ENCODE measurements at regions not wholly inside any gene's neighbourhood (a gene's known extent, or its start where the extent isn't known, plus 50 kb on each side); places are given as distances from the start of the nearest gene placed in this dataset.

DNA sequence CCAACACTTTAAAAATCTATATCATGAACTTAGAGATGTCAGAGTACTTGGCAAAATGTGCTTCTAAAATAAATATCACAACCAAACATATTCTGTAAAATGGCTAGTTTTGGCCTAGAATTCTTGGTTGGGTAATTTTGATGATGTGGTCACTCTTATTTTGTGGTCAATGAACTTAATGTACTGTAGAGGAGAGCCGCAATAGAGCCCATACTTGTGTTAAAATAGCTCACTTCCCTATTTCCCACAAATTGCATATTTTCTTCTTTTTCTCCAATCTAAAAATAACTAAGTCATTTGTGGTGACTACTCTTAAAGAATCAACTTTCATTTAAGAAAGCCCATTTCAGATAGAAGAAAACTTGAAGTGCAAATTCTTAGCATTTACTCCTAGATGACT is 619.4 kb downstream of the CCER1 start:
- Histone ChIP-seq H3K27me3 (ENCODE audit: control insufficient read depth in 2 of 2, insufficient read depth in 2 of 2, low read length in 2 of 2) (no peaks in the 10 kb centered on the region), H3K36me3 (ENCODE audit: control insufficient read depth in 2 of 3, insufficient read depth in 3 of 3, low read length in 3 of 3) (no peaks in the 10 kb centered on the region), H3K4me1 (ENCODE audit: control insufficient read depth in 2 of 2, insufficient read depth in 2 of 2, low read length in 2 of 2) (no peaks in the 10 kb centered on the region), H3K27ac (ENCODE audit: low read depth, low read length) (no peak overlapping the region), H3K4me3 (ENCODE audit: low read length) (no peak overlapping the region), H3K9me3 (ENCODE audit: control insufficient read depth in 2 of 3, low read length in 3 of 3) (no peaks in the 10 kb centered on the region)
- ChIA-PET CTCF (no interaction called here), POLR2A (no interaction called here)
- DNase-seq (no peak), ATAC-seq (peak; percentile 29)
- H3K9me3 Mint-ChIP-seq, result no peaks in the 10 kb centered on the region
- intact Hi-C loops (cut with micrococcal nuclease), result no loop called here
- H3K4me3 Mint-ChIP-seq, result no peak overlapping the region
- H3K27me3 Mint-ChIP-seq, result peaks cover 0 to 10% (median 7%) of the 10 kb centered on the region in 5 donors
- no peaks in the 10 kb centered on the region for H3K4me1 Mint-ChIP-seq
- no peak overlapping the region for H3K27ac Mint-ChIP-seq
- no peaks in the 10 kb centered on the region for H3K36me3 Mint-ChIP-seq

DNA sequence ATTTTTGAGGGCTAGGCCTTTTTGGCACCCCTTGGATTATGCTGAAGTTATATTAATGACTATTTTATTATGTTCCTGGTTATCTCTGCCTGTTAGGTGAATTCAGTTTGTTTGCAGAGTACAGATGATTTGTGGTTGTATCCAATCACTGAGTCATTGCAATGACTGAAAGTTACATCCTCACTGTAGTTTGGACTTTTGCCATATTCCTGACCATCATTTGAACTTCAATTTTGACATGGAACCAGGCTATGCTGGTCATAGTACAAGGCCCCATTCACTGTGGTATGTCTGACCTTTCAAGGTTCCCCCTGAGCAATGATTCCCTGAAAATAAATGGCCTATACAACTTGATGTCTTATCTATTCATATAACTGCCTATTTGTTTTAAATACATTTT is 621.0 kb downstream of the CCER1 start:
- intact Hi-C loops (cut with micrococcal nuclease), result no loop called here

DNA sequence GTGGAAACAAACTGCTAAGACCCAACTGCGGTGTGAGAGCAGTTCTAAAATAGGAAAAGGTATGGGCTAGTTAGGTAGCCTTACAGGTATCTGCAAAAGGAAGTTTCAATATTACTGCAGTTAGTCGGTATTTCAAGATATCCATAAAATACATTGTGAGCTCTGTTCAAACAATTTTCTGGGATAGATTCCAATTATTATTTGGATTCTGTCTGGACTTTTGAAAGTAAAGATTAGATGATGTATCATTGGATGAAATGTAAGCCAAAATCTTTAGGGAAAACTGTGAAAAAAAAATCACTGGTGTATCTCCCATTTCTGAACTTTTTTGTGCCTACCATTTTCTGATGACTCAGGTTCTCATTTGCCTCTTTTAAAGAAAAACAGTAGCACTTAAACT is 621.6 kb downstream of the CCER1 start:
- no peaks in the 10 kb centered on the region for H3K9me3 ChIP-seq (ENCODE audit: control insufficient read depth in 2 of 3, low read length in 3 of 3)
- H3K27ac Mint-ChIP-seq, result no peak overlapping the region
- ChIA-PET CTCF (no interaction called here), POLR2A (no interaction called here)
- no peaks in the 10 kb centered on the region for H3K36me3 Mint-ChIP-seq
- no peaks in the 10 kb centered on the region for H3K9me3 Mint-ChIP-seq
- H3K4me3 ChIP-seq (ENCODE audit: low read length), result no peak overlapping the region
- no peaks in the 10 kb centered on the region for H3K4me1 Mint-ChIP-seq
- no peak for DNase-seq
- H3K36me3 ChIP-seq (ENCODE audit: control insufficient read depth in 2 of 3, insufficient read depth in 3 of 3, low read length in 3 of 3), result no peaks in the 10 kb centered on the region
- H3K27ac ChIP-seq (ENCODE audit: low read depth, low read length), result no peak overlapping the region
- no peaks in the 10 kb centered on the region for H3K27me3 ChIP-seq (ENCODE audit: control insufficient read depth in 2 of 2, insufficient read depth in 2 of 2, low read length in 2 of 2)
- no peak overlapping the region for H3K4me3 Mint-ChIP-seq
- H3K27me3 Mint-ChIP-seq, result peaks cover 0 to 7% (median 0%) of the 10 kb centered on the region in 5 donors
- intact Hi-C loops (cut with micrococcal nuclease), result no loop called here
- H3K4me1 ChIP-seq (ENCODE audit: control insufficient read depth in 2 of 2, insufficient read depth in 2 of 2, low read length in 2 of 2), result no peaks in the 10 kb centered on the region
- no peak for ATAC-seq

More for the DNA sequence above, 621.0 kb downstream of the CCER1 start:
- Histone ChIP-seq H3K27me3 (ENCODE audit: control insufficient read depth in 2 of 2, insufficient read depth in 2 of 2, low read length in 2 of 2) (no peaks in the 10 kb centered on the region), H3K27ac (ENCODE audit: low read depth, low read length) (no peak overlapping the region), H3K9me3 (ENCODE audit: control insufficient read depth in 2 of 3, low read length in 3 of 3) (no peaks in the 10 kb centered on the region), H3K4me3 (ENCODE audit: low read length) (no peak overlapping the region), H3K36me3 (ENCODE audit: control insufficient read depth in 2 of 3, insufficient read depth in 3 of 3, low read length in 3 of 3) (no peaks in the 10 kb centered on the region), H3K4me1 (ENCODE audit: control insufficient read depth in 2 of 2, insufficient read depth in 2 of 2, low read length in 2 of 2) (no peaks in the 10 kb centered on the region)
- DNase-seq (no peak), ATAC-seq (no peak)
- Mint-ChIP-seq H3K4me3 (no peak overlapping the region), H3K27ac (no peak overlapping the region), H3K36me3 (no peaks in the 10 kb centered on the region), H3K9me3 (no peaks in the 10 kb centered on the region), H3K4me1 (no peaks in the 10 kb centered on the region), H3K27me3 (peaks cover 0 to 7% (median 0%) of the 10 kb centered on the region in 5 donors)
- ChIA-PET CTCF (no interaction called here), POLR2A (no interaction called here)

DNA sequence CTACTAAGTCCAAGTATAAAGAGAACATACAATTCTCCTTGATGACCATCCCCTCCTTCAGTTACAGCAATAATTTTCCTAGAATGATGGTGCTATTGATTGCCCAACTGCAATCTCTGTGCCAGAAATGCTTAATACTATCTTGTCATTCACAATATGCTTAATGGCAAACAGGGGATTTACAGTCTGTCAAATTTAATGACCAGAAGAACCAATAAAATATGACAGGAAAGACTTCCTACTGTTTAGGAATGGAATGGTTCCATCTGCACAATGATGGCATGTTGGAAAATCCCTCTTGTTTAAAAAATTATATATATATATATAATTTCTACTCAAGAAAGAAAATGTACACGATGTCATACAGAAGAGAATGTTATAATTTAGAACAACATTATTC is 623.2 kb downstream of the CCER1 start:
- H3K36me3 Mint-ChIP-seq, result no peaks in the 10 kb centered on the region
- intact Hi-C loops (cut with micrococcal nuclease), result no loop called here
- H3K4me1 Mint-ChIP-seq, result no peaks in the 10 kb centered on the region
- ChIA-PET CTCF (no interaction called here), POLR2A (no interaction called here)
- no peak overlapping the region for H3K4me3 Mint-ChIP-seq
- H3K4me1 ChIP-seq (ENCODE audit: control insufficient read depth in 2 of 2, insufficient read depth in 2 of 2, low read length in 2 of 2), result no peaks in the 10 kb centered on the region
- no peaks in the 10 kb centered on the region for H3K36me3 ChIP-seq (ENCODE audit: control insufficient read depth in 2 of 3, insufficient read depth in 3 of 3, low read length in 3 of 3)
- peaks cover 0 to 5% (median 0%) of the 10 kb centered on the region in 5 donors for H3K27me3 Mint-ChIP-seq
- H3K27me3 ChIP-seq (ENCODE audit: control insufficient read depth in 2 of 2, insufficient read depth in 2 of 2, low read length in 2 of 2), result no peaks in the 10 kb centered on the region
- H3K9me3 ChIP-seq (ENCODE audit: control insufficient read depth in 2 of 3, low read length in 3 of 3), result no peaks in the 10 kb centered on the region
- H3K27ac ChIP-seq (ENCODE audit: low read depth, low read length), result no peak overlapping the region
- H3K9me3 Mint-ChIP-seq, result no peaks in the 10 kb centered on the region
- no peak overlapping the region for H3K4me3 ChIP-seq (ENCODE audit: low read length)
- DNase-seq (no peak), ATAC-seq (no peak)
- H3K27ac Mint-ChIP-seq, result no peak overlapping the region

DNA sequence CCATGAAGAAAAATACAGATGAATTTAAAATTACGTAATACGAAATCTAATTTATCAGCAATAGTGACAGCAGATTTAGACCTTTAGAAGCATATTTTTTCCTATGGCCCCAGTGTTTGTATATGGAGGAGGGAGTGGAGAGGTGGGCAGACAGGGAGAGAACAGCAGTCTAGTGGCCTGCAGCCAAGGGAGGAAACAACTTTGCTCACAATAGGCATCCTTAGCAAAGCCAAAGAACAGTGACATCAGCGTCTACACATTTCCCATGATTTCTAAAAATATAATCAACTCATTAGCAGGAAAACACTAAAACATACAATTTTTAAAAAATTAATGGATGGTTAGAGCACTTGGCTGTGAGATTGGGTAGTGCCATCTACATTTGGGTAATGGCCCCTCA is 622.6 kb upstream of the ATP2B1 start:
- peaks cover 0 to 4% (median 0%) of the 10 kb centered on the region in 5 donors for H3K27me3 Mint-ChIP-seq
- H3K4me3 ChIP-seq (ENCODE audit: low read length), result no peak overlapping the region
- H3K36me3 ChIP-seq (ENCODE audit: control insufficient read depth in 2 of 3, insufficient read depth in 3 of 3, low read length in 3 of 3), result no peaks in the 10 kb centered on the region
- H3K27ac ChIP-seq (ENCODE audit: low read depth, low read length), result no peak overlapping the region
- ChIA-PET POLR2A (no interaction called here), CTCF (no interaction called here)
- DNase-seq, result no peak
- no peaks in the 10 kb centered on the region for H3K36me3 Mint-ChIP-seq
- H3K27ac Mint-ChIP-seq, result no peak overlapping the region
- ATAC-seq, result no peak
- no peaks in the 10 kb centered on the region for H3K4me1 Mint-ChIP-seq
- no peaks in the 10 kb centered on the region for H3K4me1 ChIP-seq (ENCODE audit: control insufficient read depth in 2 of 2, insufficient read depth in 2 of 2, low read length in 2 of 2)
- H3K9me3 ChIP-seq (ENCODE audit: control insufficient read depth in 2 of 3, low read length in 3 of 3), result no peaks in the 10 kb centered on the region
- no peaks in the 10 kb centered on the region for H3K9me3 Mint-ChIP-seq
- intact Hi-C loops (cut with micrococcal nuclease), result no loop called here
- H3K27me3 ChIP-seq (ENCODE audit: control insufficient read depth in 2 of 2, insufficient read depth in 2 of 2, low read length in 2 of 2), result no peaks in the 10 kb centered on the region
- H3K4me3 Mint-ChIP-seq, result no peak overlapping the region

DNA sequence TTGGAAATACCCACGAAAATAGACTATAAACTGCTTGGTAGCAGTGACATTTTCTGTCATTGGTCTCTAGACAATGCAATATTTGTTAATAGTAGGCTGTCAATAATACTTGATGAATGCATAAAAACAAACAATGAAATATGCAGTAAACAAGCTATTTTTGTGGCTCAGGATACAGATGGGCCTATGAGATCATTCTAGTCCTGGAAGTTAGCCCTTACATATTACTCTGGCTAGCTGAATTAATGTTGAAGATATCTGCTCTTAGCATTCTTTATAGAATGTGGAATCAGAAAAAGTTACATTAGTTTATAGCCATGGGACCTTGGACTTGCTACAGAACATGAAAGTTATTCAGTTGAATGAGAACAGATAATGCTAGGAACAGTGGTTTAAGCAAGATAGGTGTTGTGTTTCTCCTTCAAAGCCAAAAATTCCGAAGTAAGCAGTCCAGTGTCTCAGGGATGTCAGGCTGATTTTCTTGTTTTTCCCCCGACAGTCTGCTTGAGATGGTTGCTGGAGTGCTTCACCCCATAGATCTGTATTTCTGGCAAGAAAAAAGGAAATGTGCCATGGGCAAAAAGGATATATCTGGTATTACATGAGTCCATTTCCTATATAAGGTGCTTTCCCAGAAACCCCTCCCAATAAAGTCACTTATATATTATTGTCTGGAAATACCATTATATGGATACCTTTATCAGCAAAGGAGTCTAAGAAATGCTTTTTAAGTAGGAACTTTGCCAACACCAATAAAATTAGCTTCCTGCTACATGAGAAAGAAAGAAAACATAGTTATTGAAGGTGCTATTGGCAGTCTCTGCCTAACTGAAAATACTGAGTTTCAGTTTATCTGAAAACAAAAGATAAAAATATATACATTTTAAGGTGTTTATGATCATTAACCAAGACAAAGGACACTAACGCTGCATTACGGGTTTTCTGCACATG is 619.4 kb upstream of the ATP2B1 start:
- Histone ChIP-seq H3K4me1 (ENCODE audit: control insufficient read depth in 2 of 2, insufficient read depth in 2 of 2, low read length in 2 of 2) (no peaks in the 10 kb centered on the region), H3K4me3 (ENCODE audit: low read length) (no peak overlapping the region), H3K36me3 (ENCODE audit: control insufficient read depth in 2 of 3, insufficient read depth in 3 of 3, low read length in 3 of 3) (no peaks in the 10 kb centered on the region), H3K9me3 (ENCODE audit: control insufficient read depth in 2 of 3, low read length in 3 of 3) (no peaks in the 10 kb centered on the region), H3K27me3 (ENCODE audit: control insufficient read depth in 2 of 2, insufficient read depth in 2 of 2, low read length in 2 of 2) (no peaks in the 10 kb centered on the region), H3K27ac (ENCODE audit: low read depth, low read length) (no peak overlapping the region)
- Mint-ChIP-seq H3K4me3 (no peak overlapping the region), H3K27ac (no peak overlapping the region), H3K4me1 (no peaks in the 10 kb centered on the region), H3K27me3 (peaks cover 0 to 4% (median 0%) of the 10 kb centered on the region in 5 donors), H3K9me3 (no peaks in the 10 kb centered on the region), H3K36me3 (no peaks in the 10 kb centered on the region)
- ChIA-PET CTCF (no interaction called here), POLR2A (no interaction called here)
- intact Hi-C loops (cut with micrococcal nuclease), result no loop called here
- DNase-seq (no peak), ATAC-seq (no peak)

DNA sequence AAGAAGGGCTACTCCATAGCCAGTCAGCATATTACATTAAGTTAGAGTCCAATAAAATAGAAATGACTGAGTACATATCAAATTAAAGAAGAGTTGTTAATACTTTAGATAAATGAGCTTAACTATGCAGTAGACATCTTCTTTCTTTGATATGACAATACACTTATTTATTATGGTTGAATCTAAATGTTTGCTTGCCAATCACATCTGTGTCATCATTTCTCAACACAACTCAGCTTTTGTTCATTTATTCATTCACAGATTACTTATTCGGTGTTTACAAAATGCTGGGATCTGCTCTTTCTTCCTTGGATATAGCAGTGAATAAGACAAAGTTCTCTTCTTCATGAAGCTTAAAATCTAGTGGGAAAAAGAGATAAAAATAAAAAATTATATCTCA is 614.6 kb upstream of the ATP2B1 start:
- Histone ChIP-seq H3K36me3 (ENCODE audit: control insufficient read depth in 2 of 3, insufficient read depth in 3 of 3, low read length in 3 of 3) (no peaks in the 10 kb centered on the region), H3K4me3 (ENCODE audit: low read length) (no peak overlapping the region), H3K9me3 (ENCODE audit: control insufficient read depth in 2 of 3, low read length in 3 of 3) (no peaks in the 10 kb centered on the region), H3K27me3 (ENCODE audit: control insufficient read depth in 2 of 2, insufficient read depth in 2 of 2, low read length in 2 of 2) (no peaks in the 10 kb centered on the region), H3K4me1 (ENCODE audit: control insufficient read depth in 2 of 2, insufficient read depth in 2 of 2, low read length in 2 of 2) (no peaks in the 10 kb centered on the region), H3K27ac (ENCODE audit: low read depth, low read length) (no peak overlapping the region)
- no peaks in the 10 kb centered on the region for H3K36me3 Mint-ChIP-seq
- ATAC-seq (no peak), DNase-seq (no peak)
- no peak overlapping the region for H3K27ac Mint-ChIP-seq
- POLR2A ChIA-PET, result interaction anchor here (0.7 kb wide), 1 partner anchor 28 kb away, joined by 3 read pairs; no protein-coding TSS in a partner anchor
- no peaks in the 10 kb centered on the region for H3K27me3 Mint-ChIP-seq
- no peaks in the 10 kb centered on the region for H3K9me3 Mint-ChIP-seq
- no peaks in the 10 kb centered on the region for H3K4me1 Mint-ChIP-seq
- no peak overlapping the region for H3K4me3 Mint-ChIP-seq
- CTCF ChIA-PET, result no interaction called here
- intact Hi-C loops (cut with micrococcal nuclease), result no loop called here

All from naive thymus-derived CD4-positive, alpha-beta T cell (primary cell).